ENCODE measurements at regions not wholly inside any gene's neighbourhood (a gene's known extent, or its start where the extent isn't known, plus 50 kb on each side); places are given as distances from the start of the nearest gene placed in this dataset.

DNA sequence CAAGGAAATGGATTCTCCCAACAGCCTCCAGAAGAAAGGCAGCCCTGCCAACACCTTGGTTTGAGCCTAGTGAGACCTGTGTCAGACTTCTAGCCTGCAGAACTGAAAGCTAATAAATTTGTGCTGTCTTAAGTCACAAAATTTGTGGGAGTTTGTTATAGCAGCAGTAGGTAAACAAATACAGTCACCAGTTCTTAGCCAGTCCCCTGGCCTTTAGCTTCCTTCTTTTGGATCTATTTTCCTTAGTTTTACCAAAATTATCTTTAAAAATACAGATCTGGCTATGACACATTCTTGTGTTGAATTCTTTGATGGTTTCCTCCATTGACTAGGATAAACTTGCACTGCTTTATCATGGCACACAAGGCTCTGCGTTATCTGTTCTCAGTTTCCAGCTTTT lies 697.9 kb upstream of the FANCL start:
- TF ChIP-seq EZH2phosphoT487 (IDR thresholded peaks at IDR 0.05; ENCODE audit: insufficient read depth, low read depth) (no peak), EZH2 (IDR thresholded peaks at IDR 0.05; ENCODE audit: insufficient read depth, poor library complexity, severe bottlenecking) (no peak)

Data from GM23248 (cell line).